Caco-2 (cell line): ENCODE measurements at regions not wholly inside any gene's neighbourhood (a gene's known extent, or its start where the extent isn't known, plus 50 kb on each side); places are given as distances from the start of the nearest gene placed in this dataset.
A peak's percentile ranks its signal among the peaks of the same experiment; 100 is the strongest.

ENCODE experiments used
- BruUV-seq: library from RNA; stranded (reverse); fragments of 400-500 nt; replicated peaks from 2 replicates; lab custom pipeline; 2021; lab: Mats Ljungman, UMichigan
- CTCF ChIA-PET: fragments of 300-600 bp; sonication (Branson Sonifier 250); formaldehyde crosslinking; loops from one replicate; lab custom pipeline; 2022; ENCODE audit warnings: antibody characterized with exemption; lab: Charles Lee
- POLR2A ChIA-PET: fragments of 300-600 bp; sonication (Branson Sonifier 250); formaldehyde crosslinking; loops from one replicate; lab custom pipeline; 2022; ENCODE audit warnings: antibody characterized with exemption; lab: Charles Lee
- DNase-seq, 2 experiments: peaks; one replicate each; pipeline versions ENCODE4 v3.0.0 to v3.0.0-alpha.2; 2020 to 2022
- H3K27me3 ChIP-seq: replicated peaks from 2 replicates; pipeline ENCODE4 v1.6.0; 2011; ENCODE audit warnings: low read length; ENCODE audit not compliant: control insufficient read depth, insufficient read depth
- H3K36me3 ChIP-seq: 2 replicates; pipeline ENCODE4 v1.5.1; 2011; ENCODE audit warnings: low read length; ENCODE audit not compliant: control insufficient read depth, insufficient read depth
- H3K4me1 ChIP-seq: fragments of 250-450 bp; sonication (Bioruptor Pico); 2 replicates; pipeline ENCODE4 v1.5.1; 2020; ENCODE audit warnings: mild to moderate bottlenecking
- H3K4me3 ChIP-seq: 2 replicates; pipeline ENCODE4 v1.5.1; 2011; ENCODE audit warnings: low read depth, mild to moderate bottlenecking, control low read depth, low read length
- H3K9me3 ChIP-seq: fragments of 250-450 bp; sonication (Bioruptor Pico); 2 replicates; pipeline ENCODE4 v1.5.1; 2020; ENCODE audit warnings: mild to moderate bottlenecking, moderate library complexity
- H3K27ac Mint-ChIP-seq: one replicate; pipeline ENCODE4 v1.8.0; 2022; ENCODE audit warnings: mixed read lengths; ENCODE audit not compliant: unreplicated experiment
- H3K27me3 Mint-ChIP-seq: one replicate; pipeline ENCODE4 v1.8.0; 2022; ENCODE audit warnings: mixed read lengths; ENCODE audit not compliant: insufficient read depth, unreplicated experiment
- H3K36me3 Mint-ChIP-seq: one replicate; pipeline ENCODE4 v1.8.0; 2022; ENCODE audit warnings: mild to moderate bottlenecking, mixed read lengths; ENCODE audit not compliant: insufficient read depth, unreplicated experiment
- H3K4me1 Mint-ChIP-seq: one replicate; pipeline ENCODE4 v1.8.0; 2022; ENCODE audit warnings: low read depth, mixed read lengths; ENCODE audit not compliant: unreplicated experiment
- H3K4me3 Mint-ChIP-seq: one replicate; pipeline ENCODE4 v1.8.0; 2022; ENCODE audit warnings: mild to moderate bottlenecking, moderate library complexity, mixed read lengths; ENCODE audit not compliant: unreplicated experiment
- H3K9me3 Mint-ChIP-seq: one replicate; pipeline ENCODE4 v1.8.0; 2022; ENCODE audit warnings: mixed read lengths; ENCODE audit not compliant: unreplicated experiment
- CTCF ChIP-seq, 2 experiments: fragments of 200-600 bp in 1 of 2; IDR thresholded peaks; 1 replicate in 1 of 2; 2 replicates in 1 of 2; pipeline versions ENCODE4 v1.5.1 to v1.8.0; 2011 to 2022; ENCODE audit warnings: antibody characterized with exemption in 1 of 2, control low read depth in 1 of 2, inconsistent platforms in 1 of 2, low read depth in 1 of 2, low read length in 1 of 2, mild to moderate bottlenecking in 1 of 2, moderate library complexity in 1 of 2; ENCODE audit not compliant: insufficient read depth in 1 of 2, severe bottlenecking in 1 of 2, unreplicated experiment in 1 of 2
- intact Hi-C: fragments of 100-400 bp; cut with micrococcal nuclease; formaldehyde crosslinking; loops from one replicate; pipeline ENCODE4 v1.10.0; 2022; ENCODE audit not compliant: unreplicated experiment

DNA sequence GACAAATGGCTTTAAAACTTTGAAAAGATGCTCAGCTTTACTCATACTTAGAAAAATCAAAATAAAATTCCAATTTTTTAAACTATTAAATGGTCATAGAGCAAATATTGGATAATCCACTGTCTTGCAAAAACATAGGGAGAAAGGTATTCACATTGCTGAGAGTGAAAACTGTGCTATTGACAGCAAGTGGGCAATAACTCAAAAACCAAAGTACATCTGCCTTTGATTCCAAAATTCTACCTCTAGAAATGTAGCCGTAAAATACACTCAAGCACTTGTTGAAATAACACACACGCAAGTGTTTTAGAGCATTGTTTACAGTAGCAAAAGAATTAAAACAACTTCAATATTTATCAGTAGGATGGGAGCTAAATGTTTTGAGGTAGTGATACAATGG lies 210.6 kb upstream of the HS3ST3A1 start:
- no peak for DNase-seq
- Mint-ChIP-seq H3K9me3 (no peaks in the 10 kb centered on the region), H3K27ac (no peak overlapping the region), H3K27me3 (no peaks in the 10 kb centered on the region), H3K36me3 (peaks cover 6% of the 10 kb centered on the region), H3K4me1 (peaks cover 6% of the 10 kb centered on the region), H3K4me3 (no peak overlapping the region)
- no peaks in the 10 kb centered on the region for H3K27me3 ChIP-seq
- no peaks in the 10 kb centered on the region for H3K9me3 ChIP-seq
- ChIA-PET POLR2A (no interaction called here), CTCF (no interaction called here)
- H3K36me3 ChIP-seq, result no peaks in the 10 kb centered on the region
- intact Hi-C loops, result no loop called here
- no TSS peak for BruUV-seq
- no peak overlapping the region for H3K4me3 ChIP-seq
- no peak for TF ChIP-seq CTCF (IDR thresholded peaks at IDR 0.05; ENCODE audit: insufficient read depth in 1 of 2, low read depth in 1 of 2, low read length in 1 of 2, severe bottlenecking in 1 of 2, unreplicated experiment in 1 of 2)
- no peaks in the 10 kb centered on the region for H3K4me1 ChIP-seq

GRCh38 chr17:13813347-13814240 lies 211.9 kb upstream of the HS3ST3A1 start:
- ChIA-PET CTCF (no interaction called here), POLR2A (no interaction called here)
- peaks cover 6% of the 10 kb centered on the region for H3K36me3 Mint-ChIP-seq
- no TSS peak for BruUV-seq
- no peaks in the 10 kb centered on the region for H3K27me3 ChIP-seq
- DNase-seq, result peak in 1 of 2 experiments; percentile 1
- intact Hi-C loops, result no loop called here
- no peaks in the 10 kb centered on the region for H3K9me3 Mint-ChIP-seq
- no peaks in the 10 kb centered on the region for H3K9me3 ChIP-seq
- TF ChIP-seq CTCF (IDR thresholded peaks at IDR 0.05; ENCODE audit: insufficient read depth in 1 of 2, low read depth in 1 of 2, low read length in 1 of 2, severe bottlenecking in 1 of 2, unreplicated experiment in 1 of 2), result no peak
- no peak overlapping the region for H3K4me3 Mint-ChIP-seq
- no peaks in the 10 kb centered on the region for H3K27me3 Mint-ChIP-seq
- H3K4me1 ChIP-seq, result no peaks in the 10 kb centered on the region
- H3K36me3 ChIP-seq, result no peaks in the 10 kb centered on the region
- no peak overlapping the region for H3K27ac Mint-ChIP-seq
- H3K4me1 Mint-ChIP-seq, result peaks cover 6% of the 10 kb centered on the region
- no peak overlapping the region for H3K4me3 ChIP-seq

- Mint-ChIP-seq H3K4me3 (no peak overlapping the region), H3K36me3 (no peaks in the 10 kb centered on the region), H3K4me1 (no peaks in the 10 kb centered on the region), H3K27ac (no peak overlapping the region), H3K27me3 (no peaks in the 10 kb centered on the region), H3K9me3 (peaks cover 13% of the 10 kb centered on the region)
- no peak for DNase-seq
- ChIA-PET CTCF (no interaction called here), POLR2A (no interaction called here)
- Histone ChIP-seq H3K4me1 (no peaks in the 10 kb centered on the region), H3K9me3 (no peaks in the 10 kb centered on the region), H3K4me3 (no peak overlapping the region), H3K36me3 (no peaks in the 10 kb centered on the region), H3K27me3 (no peaks in the 10 kb centered on the region)
- no peak for TF ChIP-seq CTCF (IDR thresholded peaks at IDR 0.05; ENCODE audit: insufficient read depth in 1 of 2, low read depth in 1 of 2, low read length in 1 of 2, severe bottlenecking in 1 of 2, unreplicated experiment in 1 of 2)
- no TSS peak for BruUV-seq
- intact Hi-C loops, result no loop called here
These were observed 221.0 kb upstream of the HS3ST3A1 start for GRCh38 chr17:13822700-13823099.
